Heart left ventricle (tissue), 16 donors: ENCODE measurements at regions not wholly inside any gene's neighbourhood (a gene's known extent, or its start where the extent isn't known, plus 50 kb on each side); places are given as distances from the start of the nearest gene placed in this dataset.

Source experiments
- ATAC-seq, 4 donors: fragments of 200-7000 bp; cut with Tn5 transposase; one replicate each; pipeline ENCODE4 v1.9.1; 2020 to 2022; ENCODE audit warnings: moderate library complexity in 4 of 4, mild to moderate bottlenecking in 3 of 4, moderate number of reproducible peaks in 1 of 4
- DNase-seq, 5 donors: peaks; one replicate each; pipeline ENCODE4 v3.0.0-alpha.2; 2020
- H3K27ac ChIP-seq, 12 donors: fragments of 200-600 bp; sonication (generic) in 4 of 12; one replicate each; pipeline versions ENCODE4 v1.5.0 to v1.8.0; 2016 to 2022; ENCODE audit warnings: mild to moderate bottlenecking in 2 of 12
- H3K27me3 ChIP-seq, 9 donors: fragments of 200-600 bp; sonication (generic) in 2 of 9; one replicate each; pipeline versions ENCODE4 v1.5.1 to v1.8.0; 2016 to 2022; ENCODE audit warnings: mild to moderate bottlenecking in 3 of 9
- H3K36me3 ChIP-seq, 9 donors: fragments of 200-600 bp; sonication (generic) in 2 of 9; one replicate each; pipeline versions ENCODE4 v1.5.0 to v1.8.0; 2018 to 2022; ENCODE audit warnings: mild to moderate bottlenecking in 2 of 9
- H3K4me1 ChIP-seq, 12 donors: fragments of 200-600 bp; sonication (generic) in 4 of 12; one replicate each; pipeline versions ENCODE4 v1.5.0 to v1.8.0; 2016 to 2022; ENCODE audit warnings: mild to moderate bottlenecking in 3 of 12
- H3K4me3 ChIP-seq, 12 donors: fragments of 200-600 bp; sonication (generic) in 4 of 12; one replicate each; pipeline versions ENCODE4 v1.5.0 to v1.8.0; 2017 to 2022; ENCODE audit warnings: mild to moderate bottlenecking in 9 of 12, moderate library complexity in 4 of 12
- H3K9me3 ChIP-seq, 12 donors: fragments of 200-600 bp; sonication (generic) in 4 of 12; one replicate each; pipeline versions ENCODE4 v1.5.0 to v1.8.0; 2016 to 2022; ENCODE audit warnings: mild to moderate bottlenecking in 1 of 12
- CTCF ChIP-seq, 12 donors: fragments of 200-600 bp; sonication (generic) in 4 of 12; IDR thresholded peaks; one replicate each; pipeline versions ENCODE4 v1.5.0 to v1.8.0; 2018 to 2022; ENCODE audit warnings: antibody characterized with exemption in 12 of 12, mild to moderate bottlenecking in 5 of 12
- POLR2A ChIP-seq, 2 donors: fragments of 450-650 bp; IDR thresholded peaks; one replicate each; pipeline ENCODE4 v1.6.1; 2017; ENCODE audit warnings: antibody characterized with exemption in 2 of 2, mild to moderate bottlenecking in 2 of 2, moderate library complexity in 2 of 2
- WGBS, 4 donors: extraction: QIAGEN DNeasy Blood & Tissue Kit in 2 of 4; methylation state at CpG; one replicate each; pipeline versions ENCODE4 v1.1.5 to v1.1.7; 2013 to 2018; 5-methylcytosine and 5-hydroxymethylcytosine counted together
- intact Hi-C, 10 donors: fragments of 100-400 bp; cut with DNase I; formaldehyde crosslinking; loops; one replicate each; pipeline versions ENCODE4 v1.11.1 to v1.14.2; 2022
- donor health status: ischemic (EF 13 %, LVEDD 7.1; RV severe dilation, severe dysfunction).
- donor health status: healthy with polysubstance abuse.
- donor health status: DM: no; HTN: yes; CAD: no.
- donor health status: DM: no; HTN: no; CAD: no.
- donor health status: ischemic (EF 25% LVEDD 6.9; RV normal size, moderate dysfunction).
- donor health status: ischemic (EF 25% LVEDD 5.7; RV mildly dilated, moderate dysfunction).
- donor health status: healthy.
- donor health status: DM: yes; HTN: yes; CAD: no.
- donor health status: ischemic (EF 35%, LVEDD 5.7; RV mildly dilated, moderate dysfunction).
- donor health status: nonischemic (EF 11% LVEDD 7.7; RV severe dilation, severe dysfunction).
- donor health status: DM: yes; HTN: yes; CAD: no.
- donor health status: PGD.
- donor health status: ischemic (EF 29% LVEDD 5.4; RV normal size, mild dysfunction).
- donor health status: nonischemic (EF 23%, LVEDD 6.1; RV moderate dilation, normal function).

DNA sequence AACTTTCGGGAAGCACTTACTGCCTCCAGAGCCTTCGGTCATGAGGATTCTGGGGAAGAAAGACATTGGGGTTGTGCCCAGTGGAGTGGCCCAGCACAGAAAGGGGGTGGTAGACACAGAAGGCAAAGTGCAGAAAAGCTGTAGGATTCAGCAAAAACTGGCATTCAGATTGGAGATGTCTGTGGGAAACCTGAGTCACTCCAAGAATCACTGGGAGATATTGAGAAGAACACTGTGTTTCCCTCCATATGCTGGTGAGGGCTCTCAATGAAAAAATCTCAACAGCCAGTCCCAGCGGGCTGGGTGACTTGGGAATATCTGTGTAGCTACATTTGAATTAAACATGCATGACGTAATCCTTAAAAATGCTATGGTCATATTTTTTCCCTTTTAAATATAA, 61.2 kb upstream of the RCN1 start:
- H3K36me3 ChIP-seq = no peaks in the 10 kb centered on the region
- no peak for TF ChIP-seq CTCF (IDR thresholded peaks at IDR 0.05)
- no peak for TF ChIP-seq POLR2A (IDR thresholded peaks at IDR 0.05)
- intact Hi-C loops = no loop called here
- WGBS, 4 donors = 64 to 78% (median 72%) methylated on average over 4 of the region's 4 CpGs
- H3K9me3 ChIP-seq = no peaks in the 10 kb centered on the region
- H3K4me3 ChIP-seq = no peak overlapping the region
- no peaks in the 10 kb centered on the region for H3K4me1 ChIP-seq
- DNase-seq = no peak
- H3K27me3 ChIP-seq = peaks cover 0 to 21% (median 0%) of the 10 kb centered on the region in 9 donors
- no peak overlapping the region for H3K27ac ChIP-seq
- ATAC-seq = no peak

DNA sequence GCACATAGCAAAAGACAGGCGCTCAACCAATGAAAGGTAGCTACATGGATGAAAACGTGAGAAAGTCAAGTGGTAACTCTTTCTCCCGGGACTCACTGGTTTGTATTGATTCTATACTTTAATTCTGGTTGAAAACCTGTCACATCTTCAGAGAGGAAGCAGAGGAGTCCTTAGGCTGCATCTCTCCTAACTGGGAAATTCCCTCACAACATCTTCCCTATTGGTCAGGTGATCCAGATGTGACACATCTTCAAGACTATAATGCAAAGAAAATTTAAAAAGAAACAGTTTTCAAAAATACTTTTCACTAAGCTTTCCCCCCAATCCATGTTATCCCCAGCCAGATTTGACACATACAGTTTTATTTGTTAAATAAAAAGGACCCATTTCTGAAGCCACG, 62.7 kb upstream of the RCN1 start:
- TF ChIP-seq CTCF (IDR thresholded peaks at IDR 0.05) (no peak), POLR2A (IDR thresholded peaks at IDR 0.05) (no peak)
- intact Hi-C loops = no loop called here
- Histone ChIP-seq H3K4me1 (no peaks in the 10 kb centered on the region), H3K36me3 (no peaks in the 10 kb centered on the region), H3K27me3 (peaks cover 0 to 16% (median 0%) of the 10 kb centered on the region in 9 donors), H3K4me3 (no peak overlapping the region), H3K27ac (no peak overlapping the region), H3K9me3 (no peaks in the 10 kb centered on the region)
- ATAC-seq = no peak
- no peak for DNase-seq
- WGBS, 4 donors = 77 to 82% (median 80%) methylated on average over 4 of the region's 4 CpGs

DNA sequence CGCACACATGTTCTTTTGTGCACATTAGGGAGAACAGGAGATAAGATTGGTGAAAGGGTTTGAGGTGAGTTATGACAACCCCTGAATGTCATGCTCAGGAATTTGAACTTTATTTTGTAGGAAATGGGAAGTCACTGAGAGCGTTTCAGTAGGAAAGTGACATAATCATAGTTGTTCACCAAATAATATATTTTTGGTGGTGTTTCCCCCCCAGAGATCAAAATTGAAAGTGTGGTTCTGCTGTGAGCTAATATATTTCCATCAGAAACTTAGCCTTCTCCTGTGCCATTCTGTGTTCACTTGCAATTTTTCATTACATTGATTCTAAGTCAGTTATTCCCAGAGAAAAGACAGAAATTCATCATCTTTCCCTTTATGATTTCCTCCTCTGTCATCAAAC, 64.1 kb upstream of the RCN1 start:
- 73 to 85% (median 78%) methylated on average over 2 of the region's 2 CpGs for WGBS, 4 donors
- TF ChIP-seq CTCF (IDR thresholded peaks at IDR 0.05) = no peak
- no peak for TF ChIP-seq POLR2A (IDR thresholded peaks at IDR 0.05)
- intact Hi-C loops = no loop called here

GRCh38 chr11:32024948-32025347, 65.9 kb upstream of the RCN1 start:
- H3K27ac ChIP-seq = no peak overlapping the region
- no peak overlapping the region for H3K4me3 ChIP-seq
- TF ChIP-seq POLR2A (IDR thresholded peaks at IDR 0.05) = no peak
- no peak for TF ChIP-seq CTCF (IDR thresholded peaks at IDR 0.05)
- H3K36me3 ChIP-seq = no peaks in the 10 kb centered on the region
- ATAC-seq = no peak
- intact Hi-C loops = no loop called here
- H3K9me3 ChIP-seq = no peaks in the 10 kb centered on the region
- H3K4me1 ChIP-seq = no peaks in the 10 kb centered on the region
- WGBS, 4 donors = 86 to 94% (median 90%) methylated on average over 2 of the region's 2 CpGs
- DNase-seq = no peak
- H3K27me3 ChIP-seq = peaks cover 0 to 12% (median 0%) of the 10 kb centered on the region in 9 donors

More for the DNA sequence above, 64.1 kb upstream of the RCN1 start:
- H3K27me3 ChIP-seq = peaks cover 0 to 16% (median 0%) of the 10 kb centered on the region in 9 donors
- no peak overlapping the region for H3K27ac ChIP-seq
- H3K4me1 ChIP-seq = no peaks in the 10 kb centered on the region
- no peak overlapping the region for H3K4me3 ChIP-seq
- no peaks in the 10 kb centered on the region for H3K9me3 ChIP-seq
- no peak for DNase-seq
- no peaks in the 10 kb centered on the region for H3K36me3 ChIP-seq
- ATAC-seq = no peak
